ENCODE measurements at regions not wholly inside any gene's neighbourhood (a gene's known extent, or its start where the extent isn't known, plus 50 kb on each side); places are given as distances from the start of the nearest gene placed in this dataset.

- DNase-seq (ENCODE audit: low read depth, low spot score) (no peak), ATAC-seq (no peak)
- Histone ChIP-seq H3K4me3 (ENCODE audit: low read depth in 2 of 2, low read length in 2 of 2) (no peak overlapping the region), H3K4me1 (ENCODE audit: control insufficient read depth, insufficient read depth, low read length) (no peaks in the 10 kb centered on the region), H3K9me3 (ENCODE audit: control insufficient read depth, insufficient read depth, low read depth, low read length) (no peaks in the 10 kb centered on the region), H3K27ac (ENCODE audit: low read length) (no peak overlapping the region), H3K27me3 (ENCODE audit: control insufficient read depth, insufficient read depth, low read length) (no peaks in the 10 kb centered on the region), H3K36me3 (ENCODE audit: control insufficient read depth, insufficient read depth, low read length) (no peaks in the 10 kb centered on the region)
- ChIA-PET CTCF (no interaction called here), POLR2A (no interaction called here)
- intact Hi-C loops (cut with micrococcal nuclease; ENCODE audit: unreplicated experiment), result no loop called here
- TF ChIP-seq CTCF (IDR thresholded peaks at IDR 0.05), result no peak
- TF ChIP-seq SIN3A (IDR thresholded peaks at IDR 0.05; ENCODE audit: borderline replicate concordance, insufficient read depth, low read depth, low read length), result no peak
- no peak for TF ChIP-seq TCF7L2 (IDR thresholded peaks at IDR 0.05; ENCODE audit: low read depth, low read length)
- no peak for TF ChIP-seq REST (IDR thresholded peaks at IDR 0.05; ENCODE audit: insufficient read depth in 1 of 2, low read depth in 2 of 2, low read length in 1 of 2)
- no peak for TF ChIP-seq POLR2AphosphoS5 (IDR thresholded peaks at IDR 0.05; ENCODE audit: low read depth, low read length)
- no TSS peak for BruUV-seq (replicated peaks)
- in situ Hi-C loops (cut with HindIII; ENCODE audit: low pct_unique_long_range_greater_than_20kb, low sequenced_read_pairs), result no loop called here
Measured at GRCh38 chr3:152160350-152161011, 108.2 kb upstream of the MBNL1 start.

GRCh38 chr3:152172460-152172859 is 96.3 kb upstream of the MBNL1 start:
- Histone ChIP-seq H3K36me3 (ENCODE audit: control insufficient read depth, insufficient read depth, low read length) (no peaks in the 10 kb centered on the region), H3K4me1 (ENCODE audit: control insufficient read depth, insufficient read depth, low read length) (no peaks in the 10 kb centered on the region; the same call in 1 of the 2 replicates), H3K4me3 (ENCODE audit: low read depth in 2 of 2, low read length in 2 of 2) (no peak overlapping the region), H3K27me3 (ENCODE audit: control insufficient read depth, insufficient read depth, low read length) (no peaks in the 10 kb centered on the region), H3K27ac (ENCODE audit: low read length) (no peak overlapping the region), H3K9me3 (ENCODE audit: control insufficient read depth, insufficient read depth, low read depth, low read length) (no peaks in the 10 kb centered on the region)
- no TSS peak for BruUV-seq (replicated peaks)
- in situ Hi-C loops (cut with HindIII; ENCODE audit: low pct_unique_long_range_greater_than_20kb, low sequenced_read_pairs) (no loop called here), intact Hi-C loops (cut with micrococcal nuclease; ENCODE audit: unreplicated experiment) (no loop called here)
- TF ChIP-seq REST (IDR thresholded peaks at IDR 0.05; ENCODE audit: insufficient read depth in 1 of 2, low read depth in 2 of 2, low read length in 1 of 2) (no peak), TCF7L2 (IDR thresholded peaks at IDR 0.05; ENCODE audit: low read depth, low read length) (no peak), SIN3A (IDR thresholded peaks at IDR 0.05; ENCODE audit: borderline replicate concordance, insufficient read depth, low read depth, low read length) (no peak), CTCF (IDR thresholded peaks at IDR 0.05) (no peak), POLR2AphosphoS5 (IDR thresholded peaks at IDR 0.05; ENCODE audit: low read depth, low read length) (no peak)
- ChIA-PET POLR2A (no interaction called here), CTCF (no interaction called here)
- DNase-seq (ENCODE audit: low read depth, low spot score), result no peak
- no peak for ATAC-seq
